WTC11 (cell line): ENCODE measurements at regions not wholly inside any gene's neighbourhood (a gene's known extent, or its start where the extent isn't known, plus 50 kb on each side); places are given as distances from the start of the nearest gene placed in this dataset.

Experiments
- ATAC-seq: fragments of 200-7000 bp; cut with Tn5 transposase; 2 replicates; pipeline ENCODE4 v1.10.0; 2021; ENCODE audit warnings: mild to moderate bottlenecking, moderate library complexity
- CTCF ChIA-PET: fragments of 300-600 bp; sonication (Branson Sonifier 250); formaldehyde crosslinking; loops from one replicate; lab custom pipeline; 2021; ENCODE audit warnings: antibody characterized with exemption; lab: Charles Lee
- POLR2A ChIA-PET: fragments of 350-600 bp; sonication (Branson Sonifier 250); formaldehyde crosslinking; loops from one replicate; lab custom pipeline; 2021; ENCODE audit warnings: antibody characterized with exemption; lab: Charles Lee
- DNase-seq: peaks from one replicate; pipeline ENCODE4 v3.0.0; 2021; ENCODE audit warnings: low spot score
- H3K27ac Mint-ChIP-seq: 2 replicates; pipeline ENCODE4 v1.8.0; 2021; ENCODE audit warnings: mixed read lengths
- H3K27me3 Mint-ChIP-seq: 2 replicates; pipeline ENCODE4 v1.8.0; 2021; ENCODE audit warnings: low read depth, mild to moderate bottlenecking, moderate library complexity, mixed read lengths
- H3K36me3 Mint-ChIP-seq: 2 replicates; pipeline ENCODE4 v1.8.0; 2021; ENCODE audit warnings: mixed read lengths
- H3K4me1 Mint-ChIP-seq: 2 replicates; pipeline ENCODE4 v1.8.0; 2022; ENCODE audit warnings: mixed read lengths
- H3K4me3 Mint-ChIP-seq: 2 replicates; pipeline ENCODE4 v1.8.0; 2021; ENCODE audit warnings: mild to moderate bottlenecking, moderate library complexity, mixed read lengths
- H3K9me3 Mint-ChIP-seq: 2 replicates; pipeline ENCODE4 v1.8.0; 2021; ENCODE audit warnings: mixed read lengths
- ARID4B ChIP-seq: sonication (generic); formaldehyde crosslinking; IDR thresholded peaks from 2 replicates; pipeline ENCODE4 v1.8.0; 2023; ENCODE audit warnings: missing genetic modification reagents, mild to moderate bottlenecking, borderline replicate concordance
- EMX1 ChIP-seq: fragments of 250-450 bp; sonication (Bioruptor Pico); IDR thresholded peaks from 2 replicates; pipeline ENCODE4 v1.8.0; 2021; ENCODE audit warnings: mild to moderate bottlenecking
- FOXK1 ChIP-seq: sonication (generic); formaldehyde crosslinking; IDR thresholded peaks from 2 replicates; pipeline ENCODE4 v1.8.0; 2022; ENCODE audit warnings: mild to moderate bottlenecking, moderate library complexity, missing genetic modification reagents
- GABPB1 ChIP-seq: sonication (generic); formaldehyde crosslinking; IDR thresholded peaks from 2 replicates; pipeline ENCODE4 v1.8.1; 2023; ENCODE audit warnings: mild to moderate bottlenecking, missing genetic modification reagents
- IRF2 ChIP-seq: sonication (generic); formaldehyde crosslinking; IDR thresholded peaks from 2 replicates; pipeline ENCODE4 v1.8.0; 2022; ENCODE audit warnings: low read depth, missing genetic modification reagents, borderline replicate concordance
- JAZF1 ChIP-seq: fragments of 250-450 bp; sonication (Bioruptor Pico); IDR thresholded peaks from 2 replicates; pipeline ENCODE4 v1.9.0; 2021; ENCODE audit warnings: moderate library complexity, mild to moderate bottlenecking, inconsistent platforms
- MLX ChIP-seq: sonication (generic); formaldehyde crosslinking; IDR thresholded peaks from 2 replicates; pipeline ENCODE4 v1.8.1; 2023; ENCODE audit warnings: mild to moderate bottlenecking, missing genetic modification reagents, moderate library complexity
- MYBL2 ChIP-seq: sonication (generic); formaldehyde crosslinking; IDR thresholded peaks from 2 replicates; pipeline ENCODE4 v1.8.1; 2023; ENCODE audit warnings: mild to moderate bottlenecking, moderate library complexity, missing genetic modification reagents
- NFATC4 ChIP-seq: fragments of 250-450 bp; sonication (Bioruptor Pico); IDR thresholded peaks from 2 replicates; pipeline ENCODE4 v1.9.0; 2021; ENCODE audit warnings: mild to moderate bottlenecking
- SOX15 ChIP-seq: fragments of 250-450 bp; sonication (Bioruptor Pico); IDR thresholded peaks from 2 replicates; pipeline ENCODE4 v1.9.0; 2021; ENCODE audit warnings: mild to moderate bottlenecking
- SP1 ChIP-seq: sonication (generic); formaldehyde crosslinking; conservative IDR thresholded peaks from 2 replicates; pipeline ENCODE4 v1.8.1; 2022; ENCODE audit warnings: missing genetic modification reagents
- TEAD4 ChIP-seq: sonication (generic); formaldehyde crosslinking; IDR thresholded peaks from 2 replicates; pipeline ENCODE4 v1.8.0; 2022; ENCODE audit warnings: mild to moderate bottlenecking, missing genetic modification reagents
- TP53 ChIP-seq: sonication (generic); formaldehyde crosslinking; IDR thresholded peaks from 2 replicates; pipeline ENCODE4 v1.8.1; 2023; ENCODE audit warnings: mild to moderate bottlenecking, missing genetic modification reagents
- ZBTB21 ChIP-seq: sonication (generic); formaldehyde crosslinking; IDR thresholded peaks from 2 replicates; pipeline ENCODE4 v1.8.1; 2023; ENCODE audit warnings: mild to moderate bottlenecking, missing genetic modification reagents, borderline replicate concordance
- ZNF121 ChIP-seq: sonication (generic); formaldehyde crosslinking; IDR thresholded peaks from 2 replicates; pipeline ENCODE4 v1.8.0; 2023; ENCODE audit warnings: missing genetic modification reagents
- ZNF232 ChIP-seq: sonication (generic); formaldehyde crosslinking; IDR thresholded peaks from 2 replicates; pipeline ENCODE4 v1.8.0; 2022; ENCODE audit warnings: mild to moderate bottlenecking, missing genetic modification reagents
- ZNF263 ChIP-seq: sonication (generic); formaldehyde crosslinking; IDR thresholded peaks from 2 replicates; pipeline ENCODE4 v1.8.1; 2022; ENCODE audit warnings: low read depth, mild to moderate bottlenecking, moderate library complexity, missing genetic modification reagents
- ZNF317 ChIP-seq: sonication (generic); formaldehyde crosslinking; IDR thresholded peaks from 2 replicates; pipeline ENCODE4 v1.8.1; 2023; ENCODE audit warnings: low read depth, mild to moderate bottlenecking, moderate library complexity, missing genetic modification reagents, borderline replicate concordance
- ZNF416 ChIP-seq: fragments of 250-450 bp; sonication (Bioruptor Pico); IDR thresholded peaks from 2 replicates; pipeline ENCODE4 v1.9.0; 2021; ENCODE audit warnings: mild to moderate bottlenecking, inconsistent platforms
- ZNF423 ChIP-seq: fragments of 250-450 bp; sonication (Bioruptor Pico); IDR thresholded peaks from 2 replicates; pipeline ENCODE4 v2.1.2; 2022; ENCODE audit warnings: mild to moderate bottlenecking, moderate library complexity
- ZNF671 ChIP-seq: fragments of 250-450 bp; sonication (Bioruptor Pico); IDR thresholded peaks from 2 replicates; pipeline ENCODE4 v1.8.0; 2021; ENCODE audit warnings: mild to moderate bottlenecking
- TF ChIP-seq, protein P1 (sequence below): sonication (generic); formaldehyde crosslinking; IDR thresholded peaks from 2 replicates; pipeline ENCODE4 v1.8.0; 2022; ENCODE audit warnings: mild to moderate bottlenecking, missing genetic modification reagents
- TF ChIP-seq, protein P2 (sequence below): sonication (generic); formaldehyde crosslinking; IDR thresholded peaks from 2 replicates; pipeline ENCODE4 v1.8.0; 2022; ENCODE audit warnings: mild to moderate bottlenecking, missing genetic modification reagents
- TF ChIP-seq, protein P3 (sequence below): sonication (generic); formaldehyde crosslinking; IDR thresholded peaks from 2 replicates; pipeline ENCODE4 v1.8.1; 2022; ENCODE audit warnings: mild to moderate bottlenecking, missing genetic modification reagents, moderate library complexity, borderline replicate concordance
- TF ChIP-seq, protein P4 (sequence below): sonication (generic); formaldehyde crosslinking; IDR thresholded peaks from 2 replicates; pipeline ENCODE4 v1.8.0; 2022; ENCODE audit warnings: mild to moderate bottlenecking, missing genetic modification reagents

- no peak for TF ChIP-seq ZNF317 (CRISPR knock-in tag)
These were observed 246.9 kb downstream of the MATN1 start (continued) for GRCh38 chr1:30476476-30476875.

- no peak for TF ChIP-seq TP53 (CRISPR knock-in tag)
- no peaks in the 10 kb centered on the region for H3K27me3 Mint-ChIP-seq
- no peak for DNase-seq
- ATAC-seq, result no peak
- CTCF ChIA-PET, result interaction anchor here (0.6 kb wide), 1 partner anchor 1667 kb away, joined by 4 read pairs; no protein-coding TSS in a partner anchor
- POLR2A ChIA-PET, result no interaction called here
- peaks cover 10% of the 10 kb centered on the region for H3K9me3 Mint-ChIP-seq
- H3K36me3 Mint-ChIP-seq, result peaks cover 11% of the 10 kb centered on the region
- no peaks in the 10 kb centered on the region for H3K4me1 Mint-ChIP-seq
- H3K4me3 Mint-ChIP-seq, result no peak overlapping the region
- no peak overlapping the region for H3K27ac Mint-ChIP-seq
These were observed 247.4 kb downstream of the MATN1 start for GRCh38 chr1:30475966-30476365.

- H3K9me3 Mint-ChIP-seq, result peaks cover 4% of the 10 kb centered on the region; the same call in 1 of the 2 replicates
- POLR2A ChIA-PET, result no interaction called here
- H3K4me1 Mint-ChIP-seq, result no peaks in the 10 kb centered on the region
- no peak overlapping the region for H3K27ac Mint-ChIP-seq
- 0 out of 2 replicates have a peak, but pooled peaks cover 4% of the 10 kb centered on the region for H3K36me3 Mint-ChIP-seq
- ATAC-seq, result no peak
- no peak overlapping the region for H3K4me3 Mint-ChIP-seq
- DNase-seq, result no peak
- CTCF ChIA-PET, result no interaction called here
- H3K27me3 Mint-ChIP-seq, result no peaks in the 10 kb centered on the region
- no peak for TF ChIP-seq TEAD4 (CRISPR knock-in tag)
- TF ChIP-seq, protein P1, sequence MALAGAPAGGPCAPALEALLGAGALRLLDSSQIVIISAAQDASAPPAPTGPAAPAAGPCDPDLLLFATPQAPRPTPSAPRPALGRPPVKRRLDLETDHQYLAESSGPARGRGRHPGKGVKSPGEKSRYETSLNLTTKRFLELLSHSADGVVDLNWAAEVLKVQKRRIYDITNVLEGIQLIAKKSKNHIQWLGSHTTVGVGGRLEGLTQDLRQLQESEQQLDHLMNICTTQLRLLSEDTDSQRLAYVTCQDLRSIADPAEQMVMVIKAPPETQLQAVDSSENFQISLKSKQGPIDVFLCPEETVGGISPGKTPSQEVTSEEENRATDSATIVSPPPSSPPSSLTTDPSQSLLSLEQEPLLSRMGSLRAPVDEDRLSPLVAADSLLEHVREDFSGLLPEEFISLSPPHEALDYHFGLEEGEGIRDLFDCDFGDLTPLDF (CRISPR knock-in tag), result no peak
- no peak for TF ChIP-seq JAZF1 (CRISPR knock-in tag)
- no peak for TF ChIP-seq ZNF263
- no peak for TF ChIP-seq MLX (CRISPR knock-in tag)
- no peak for TF ChIP-seq ZBTB21
- TF ChIP-seq FOXK1, result no peak
- TF ChIP-seq, protein P2, sequence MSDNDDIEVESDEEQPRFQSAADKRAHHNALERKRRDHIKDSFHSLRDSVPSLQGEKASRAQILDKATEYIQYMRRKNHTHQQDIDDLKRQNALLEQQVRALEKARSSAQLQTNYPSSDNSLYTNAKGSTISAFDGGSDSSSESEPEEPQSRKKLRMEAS (CRISPR knock-in tag), result no peak
- TF ChIP-seq ZNF423 (CRISPR knock-in tag), result no peak
- no peak for TF ChIP-seq GABPB1 (CRISPR knock-in tag)
- no peak for TF ChIP-seq MYBL2
- no peak for TF ChIP-seq NFATC4
- no peak for TF ChIP-seq ZNF416 (CRISPR knock-in tag)
- TF ChIP-seq TP53 (CRISPR knock-in tag), result no peak
- TF ChIP-seq ZNF121 (CRISPR knock-in tag), result no peak
- TF ChIP-seq, protein P3, sequence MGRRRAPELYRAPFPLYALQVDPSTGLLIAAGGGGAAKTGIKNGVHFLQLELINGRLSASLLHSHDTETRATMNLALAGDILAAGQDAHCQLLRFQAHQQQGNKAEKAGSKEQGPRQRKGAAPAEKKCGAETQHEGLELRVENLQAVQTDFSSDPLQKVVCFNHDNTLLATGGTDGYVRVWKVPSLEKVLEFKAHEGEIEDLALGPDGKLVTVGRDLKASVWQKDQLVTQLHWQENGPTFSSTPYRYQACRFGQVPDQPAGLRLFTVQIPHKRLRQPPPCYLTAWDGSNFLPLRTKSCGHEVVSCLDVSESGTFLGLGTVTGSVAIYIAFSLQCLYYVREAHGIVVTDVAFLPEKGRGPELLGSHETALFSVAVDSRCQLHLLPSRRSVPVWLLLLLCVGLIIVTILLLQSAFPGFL (CRISPR knock-in tag), result no peak
- no peak for TF ChIP-seq ZNF317 (CRISPR knock-in tag)
These were observed 248.2 kb downstream of the MATN1 start for GRCh38 chr1:30475201-30475600.

GRCh38 chr1:30474818-30475200, 248.6 kb downstream of the MATN1 start:
- H3K36me3 Mint-ChIP-seq, result 0 out of 2 replicates have a peak, but pooled peaks cover 2% of the 10 kb centered on the region
- ATAC-seq, result no peak

More at GRCh38 chr1:30474818-30475200, 248.6 kb downstream of the MATN1 start:
- CTCF ChIA-PET, result no interaction called here
- Mint-ChIP-seq H3K4me1 (no peaks in the 10 kb centered on the region), H3K4me3 (no peak overlapping the region), H3K27ac (no peak overlapping the region), H3K9me3 (peaks cover 4% of the 10 kb centered on the region; the same call in 1 of the 2 replicates), H3K27me3 (no peaks in the 10 kb centered on the region)
- no peak for DNase-seq
- POLR2A ChIA-PET, result no interaction called here
- TF ChIP-seq ARID4B (no peak), EMX1 (CRISPR knock-in tag) (no peak), MYBL2 (no peak), ZNF232 (CRISPR knock-in tag) (no peak), SP1 (CRISPR knock-in tag) (no peak), ZNF671 (CRISPR knock-in tag) (no peak), IRF2 (no peak), SOX15 (CRISPR knock-in tag) (no peak)
- TF ChIP-seq, protein P4, sequence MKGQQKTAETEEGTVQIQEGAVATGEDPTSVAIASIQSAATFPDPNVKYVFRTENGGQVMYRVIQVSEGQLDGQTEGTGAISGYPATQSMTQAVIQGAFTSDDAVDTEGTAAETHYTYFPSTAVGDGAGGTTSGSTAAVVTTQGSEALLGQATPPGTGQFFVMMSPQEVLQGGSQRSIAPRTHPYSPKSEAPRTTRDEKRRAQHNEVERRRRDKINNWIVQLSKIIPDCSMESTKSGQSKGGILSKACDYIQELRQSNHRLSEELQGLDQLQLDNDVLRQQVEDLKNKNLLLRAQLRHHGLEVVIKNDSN (CRISPR knock-in tag), result no peak
- TF ChIP-seq, all 79 proteins: peak for 0
